ENCODE measurements at regions not wholly inside any gene's neighbourhood (a gene's known extent, or its start where the extent isn't known, plus 50 kb on each side); places are given as distances from the start of the nearest gene placed in this dataset.

DNA sequence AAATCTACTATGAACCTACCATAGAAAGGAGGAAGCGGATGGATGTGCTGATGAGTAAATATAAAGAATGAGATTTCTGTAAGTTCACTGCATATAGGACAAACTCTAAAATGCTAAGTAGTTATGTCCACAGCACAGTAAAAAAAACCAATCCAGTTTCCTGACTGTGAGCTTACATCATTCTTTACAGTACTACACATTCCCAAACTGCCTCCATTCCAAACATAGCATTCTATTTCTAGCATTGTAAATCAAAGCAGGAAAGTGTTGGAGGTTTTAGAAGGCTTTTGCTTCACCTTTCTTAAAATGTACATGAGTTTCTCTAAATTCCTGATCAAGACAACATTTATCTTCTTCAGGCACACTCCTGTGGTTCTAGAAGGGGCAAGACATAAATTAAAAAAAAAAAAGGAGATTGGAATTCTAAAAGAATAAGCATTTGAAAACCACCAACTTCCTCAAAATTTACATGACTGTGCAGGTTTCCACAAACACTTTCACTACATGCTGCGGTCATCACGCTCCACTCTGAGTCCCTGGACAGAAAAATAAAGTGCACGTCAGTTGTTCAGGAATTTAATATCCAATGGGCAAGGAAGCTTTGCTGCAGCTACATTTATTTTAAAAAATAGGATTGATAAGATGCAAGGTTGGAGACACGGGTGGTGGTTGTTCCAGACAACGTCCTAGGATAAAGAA is 297.6 kb upstream of the STS start:
- no peak overlapping the region for H3K4me3 ChIP-seq (ENCODE audit: low read depth, low read length)
- no peak for DNase-seq
- peaks cover 10% of the 10 kb centered on the region for H3K9me3 ChIP-seq (ENCODE audit: severe bottlenecking)

GRCh38 chrX:6832619-6833018 is 297.7 kb upstream of the VCX3A start:
- no peaks in the 10 kb centered on the region for H3K27me3 ChIP-seq (ENCODE audit: insufficient read depth, low read depth, severe bottlenecking)
- TF ChIP-seq, protein P1, sequence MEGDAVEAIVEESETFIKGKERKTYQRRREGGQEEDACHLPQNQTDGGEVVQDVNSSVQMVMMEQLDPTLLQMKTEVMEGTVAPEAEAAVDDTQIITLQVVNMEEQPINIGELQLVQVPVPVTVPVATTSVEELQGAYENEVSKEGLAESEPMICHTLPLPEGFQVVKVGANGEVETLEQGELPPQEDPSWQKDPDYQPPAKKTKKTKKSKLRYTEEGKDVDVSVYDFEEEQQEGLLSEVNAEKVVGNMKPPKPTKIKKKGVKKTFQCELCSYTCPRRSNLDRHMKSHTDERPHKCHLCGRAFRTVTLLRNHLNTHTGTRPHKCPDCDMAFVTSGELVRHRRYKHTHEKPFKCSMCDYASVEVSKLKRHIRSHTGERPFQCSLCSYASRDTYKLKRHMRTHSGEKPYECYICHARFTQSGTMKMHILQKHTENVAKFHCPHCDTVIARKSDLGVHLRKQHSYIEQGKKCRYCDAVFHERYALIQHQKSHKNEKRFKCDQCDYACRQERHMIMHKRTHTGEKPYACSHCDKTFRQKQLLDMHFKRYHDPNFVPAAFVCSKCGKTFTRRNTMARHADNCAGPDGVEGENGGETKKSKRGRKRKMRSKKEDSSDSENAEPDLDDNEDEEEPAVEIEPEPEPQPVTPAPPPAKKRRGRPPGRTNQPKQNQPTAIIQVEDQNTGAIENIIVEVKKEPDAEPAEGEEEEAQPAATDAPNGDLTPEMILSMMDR (IDR thresholded peaks at IDR 0.05; ENCODE audit: low read depth, low read length): no peak

More for the DNA sequence above, 297.6 kb upstream of the STS start:
- Histone ChIP-seq H3K27me3 (ENCODE audit: insufficient read depth, low read depth, severe bottlenecking) (no peaks in the 10 kb centered on the region), H3K27ac (no peak overlapping the region), H3K36me3 (no peaks in the 10 kb centered on the region)
- TF ChIP-seq, protein P1 (IDR thresholded peaks at IDR 0.05; ENCODE audit: low read depth, low read length): no peak

GRCh38 chrX:6826856-6827255 is 291.9 kb upstream of the VCX3A start:
- Histone ChIP-seq H3K4me3 (ENCODE audit: low read depth, low read length) (no peak overlapping the region), H3K27ac (no peak overlapping the region), H3K9me3 (ENCODE audit: severe bottlenecking) (no peaks in the 10 kb centered on the region), H3K36me3 (no peaks in the 10 kb centered on the region), H3K27me3 (ENCODE audit: insufficient read depth, low read depth, severe bottlenecking) (no peaks in the 10 kb centered on the region)
- TF ChIP-seq, protein P1 (IDR thresholded peaks at IDR 0.05; ENCODE audit: low read depth, low read length): no peak
- DNase-seq: no peak

More at GRCh38 chrX:6832619-6833018, 297.7 kb upstream of the VCX3A start:
- Histone ChIP-seq H3K27ac (no peak overlapping the region), H3K4me3 (ENCODE audit: low read depth, low read length) (no peak overlapping the region), H3K36me3 (no peaks in the 10 kb centered on the region), H3K9me3 (ENCODE audit: severe bottlenecking) (no peaks in the 10 kb centered on the region)
- no peak for DNase-seq

- H3K27ac ChIP-seq: no peak overlapping the region
- TF ChIP-seq, protein P1 (IDR thresholded peaks at IDR 0.05; ENCODE audit: low read depth, low read length): no peak
- DNase-seq: no peak
- no peak overlapping the region for H3K4me3 ChIP-seq (ENCODE audit: low read depth, low read length)
- H3K9me3 ChIP-seq (ENCODE audit: severe bottlenecking): no peaks in the 10 kb centered on the region
- H3K36me3 ChIP-seq: no peaks in the 10 kb centered on the region
- no peaks in the 10 kb centered on the region for H3K27me3 ChIP-seq (ENCODE audit: insufficient read depth, low read depth, severe bottlenecking)
These were observed 286.8 kb upstream of the VCX3A start for GRCh38 chrX:6821730-6822129.

- DNase-seq: no peak
- TF ChIP-seq, protein P1 (IDR thresholded peaks at IDR 0.05; ENCODE audit: low read depth, low read length): no peak
- Histone ChIP-seq H3K4me3 (ENCODE audit: low read depth, low read length) (no peak overlapping the region), H3K36me3 (no peaks in the 10 kb centered on the region), H3K9me3 (ENCODE audit: severe bottlenecking) (no peaks in the 10 kb centered on the region), H3K27me3 (ENCODE audit: insufficient read depth, low read depth, severe bottlenecking) (no peaks in the 10 kb centered on the region), H3K27ac (no peak overlapping the region)
These were observed 279.0 kb upstream of the VCX3A start for GRCh38 chrX:6813836-6814370.
